Inflammatory macrophage treated with lipopolysaccharide for 1 hour (primary cell): ENCODE measurements at regions not wholly inside any gene's neighbourhood (a gene's known extent, or its start where the extent isn't known, plus 50 kb on each side); places are given as distances from the start of the nearest gene placed in this dataset.

Experiments used
- DNase-seq, 2 donors: peaks; one replicate each; pipeline ENCODE4 v3.0.0-alpha.2; 2020 to 2022

GRCh38 chr9:73682789-73683188 is 531.1 kb downstream of the ANXA1 start:
- no peak for DNase-seq

GRCh38 chr9:73683862-73684591 is 532.4 kb downstream of the ANXA1 start:
- peak; percentile 3 to 4 for DNase-seq

- no peak for DNase-seq
Observed at GRCh38 chr9:73684601-73685000, 532.9 kb downstream of the ANXA1 start.

GRCh38 chr9:73685786-73686185 is 534.1 kb downstream of the ANXA1 start:
- no peak for DNase-seq

- DNase-seq: no peak
Observed at GRCh38 chr9:73689051-73689870, 537.6 kb downstream of the ANXA1 start.

GRCh38 chr9:73701415-73702057 is 549.9 kb downstream of the ANXA1 start:
- no peak for DNase-seq

GRCh38 chr9:73714294-73714693 is 562.6 kb downstream of the ANXA1 start:
- no peak for DNase-seq

- DNase-seq: no peak
Observed at GRCh38 chr9:73715591-73715990, 563.9 kb downstream of the ANXA1 start.

- DNase-seq: no peak
Observed at GRCh38 chr9:73719660-73720059, 568.0 kb downstream of the ANXA1 start.

GRCh38 chr9:73720601-73721000 is 568.9 kb downstream of the ANXA1 start:
- no peak for DNase-seq

GRCh38 chr9:73736270-73736669 is 584.6 kb downstream of the ANXA1 start:
- DNase-seq: no peak

- no peak for DNase-seq
Observed at GRCh38 chr9:73738741-73739530, 587.3 kb downstream of the ANXA1 start.

GRCh38 chr9:73741316-73741715 is 589.7 kb downstream of the ANXA1 start:
- no peak for DNase-seq

- DNase-seq: no peak
Observed at GRCh38 chr9:73742412-73742811, 590.7 kb downstream of the ANXA1 start.

GRCh38 chr9:73743826-73744225 is 592.2 kb downstream of the ANXA1 start:
- DNase-seq: no peak

GRCh38 chr9:73745598-73745997 is 593.9 kb downstream of the ANXA1 start:
- no peak for DNase-seq

GRCh38 chr9:73753171-73753570 is 601.5 kb downstream of the ANXA1 start:
- DNase-seq: no peak

GRCh38 chr9:73761905-73762304 is 610.2 kb downstream of the ANXA1 start:
- DNase-seq: no peak

- DNase-seq: no peak
Observed at GRCh38 chr9:73773896-73774295, 622.2 kb downstream of the ANXA1 start.

GRCh38 chr9:73775757-73776156 is 624.1 kb downstream of the ANXA1 start:
- no peak for DNase-seq

GRCh38 chr9:73780916-73781315 is 629.3 kb downstream of the ANXA1 start:
- DNase-seq: no peak

GRCh38 chr9:73782166-73782565 is 630.5 kb downstream of the ANXA1 start:
- no peak for DNase-seq

GRCh38 chr9:73799446-73799845 is 647.8 kb downstream of the ANXA1 start:
- DNase-seq: no peak
